Rectal smooth muscle tissue (tissue), 1 donor: ENCODE measurements at regions not wholly inside any gene's neighbourhood (a gene's known extent, or its start where the extent isn't known, plus 50 kb on each side); places are given as distances from the start of the nearest gene placed in this dataset.

Experiments used
- H3K27ac ChIP-seq: one replicate; pipeline ENCODE4 v1.7.0; 2013; ENCODE audit warnings: low read depth, low read length, inconsistent platforms
- H3K27me3 ChIP-seq: one replicate; pipeline ENCODE4 v1.7.0; 2013; ENCODE audit warnings: low read length; ENCODE audit not compliant: control insufficient read depth, insufficient read depth
- H3K36me3 ChIP-seq: one replicate; pipeline ENCODE4 v1.7.0; 2013; ENCODE audit warnings: low read length; ENCODE audit not compliant: control insufficient read depth, insufficient read depth
- H3K4me1 ChIP-seq: one replicate; pipeline ENCODE4 v1.7.0; 2013; ENCODE audit warnings: low read length; ENCODE audit not compliant: control insufficient read depth, insufficient read depth
- H3K4me3 ChIP-seq: one replicate; pipeline ENCODE4 v1.7.0; 2013; ENCODE audit warnings: low read length
- H3K9ac ChIP-seq: one replicate; pipeline ENCODE4 v1.7.0; 2013; ENCODE audit warnings: low read length

DNA sequence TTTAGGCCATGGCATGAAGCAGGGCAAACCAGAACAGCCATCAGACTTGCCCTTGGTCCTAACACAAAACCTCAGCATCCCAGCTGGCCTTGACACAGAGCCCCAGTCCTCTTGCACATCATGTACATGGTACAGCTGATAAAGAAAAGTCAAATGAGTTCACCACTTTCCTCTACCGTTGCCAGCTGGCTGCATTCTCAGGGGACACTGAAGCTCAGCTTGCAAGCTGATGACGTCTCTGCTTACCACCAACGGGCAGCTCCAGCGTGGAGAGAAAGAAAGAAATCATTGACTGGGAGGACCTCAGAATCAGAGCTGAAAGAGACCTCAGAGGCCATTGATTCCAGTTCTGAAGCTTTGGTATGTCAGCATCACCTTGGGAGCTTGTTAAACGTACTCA lies 80.7 kb upstream of the CES5A start:
- H3K4me3 ChIP-seq: no peak overlapping the region
- H3K27ac ChIP-seq: no peak overlapping the region
- no peaks in the 10 kb centered on the region for H3K27me3 ChIP-seq
- no peaks in the 10 kb centered on the region for H3K36me3 ChIP-seq
- H3K4me1 ChIP-seq: no peaks in the 10 kb centered on the region
- no peak overlapping the region for H3K9ac ChIP-seq

DNA sequence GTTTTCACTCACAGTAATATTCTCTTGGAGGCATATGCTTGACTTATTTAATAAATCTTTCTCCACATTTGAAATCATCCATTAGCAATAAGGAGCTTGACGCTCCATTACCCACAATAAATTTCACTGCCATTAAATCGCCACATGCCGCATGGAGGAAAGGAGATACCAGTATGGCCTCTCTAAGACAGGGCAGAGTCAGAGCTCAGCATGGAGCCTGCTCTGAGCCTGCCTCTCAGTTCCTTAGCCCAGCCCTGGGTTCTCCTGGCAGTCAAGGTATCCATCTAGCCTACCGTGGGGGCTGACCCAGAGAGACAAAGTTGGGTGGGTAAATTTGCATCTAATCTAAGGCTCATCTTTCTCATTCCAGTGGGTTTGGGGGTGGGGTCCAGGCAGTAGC lies 80.3 kb upstream of the CES5A start:
- Histone ChIP-seq H3K4me3 (no peak overlapping the region), H3K9ac (no peak overlapping the region), H3K27me3 (no peaks in the 10 kb centered on the region), H3K36me3 (no peaks in the 10 kb centered on the region), H3K4me1 (no peaks in the 10 kb centered on the region), H3K27ac (no peak overlapping the region)

DNA sequence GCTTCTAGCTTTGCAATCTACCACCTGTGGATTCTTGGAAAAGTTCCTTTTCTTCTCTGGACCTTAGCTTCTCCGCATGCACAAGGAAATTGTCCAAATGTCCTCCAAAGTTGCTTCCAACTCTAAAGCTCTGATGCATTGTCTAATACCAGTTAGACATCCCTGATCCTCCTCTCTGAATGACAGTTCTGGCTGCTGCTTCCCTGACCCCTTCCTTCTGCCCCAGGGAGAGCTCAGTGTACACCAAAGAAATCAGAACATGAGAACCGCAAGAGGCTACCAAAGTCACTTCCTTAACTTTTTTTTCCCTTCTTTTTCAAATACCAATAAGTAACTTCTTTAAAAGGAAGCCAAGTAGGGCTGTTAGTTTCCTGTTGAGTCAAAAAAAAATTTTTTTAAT lies 79.7 kb upstream of the CES5A start:
- Histone ChIP-seq H3K4me1 (no peaks in the 10 kb centered on the region), H3K27ac (no peak overlapping the region), H3K9ac (no peak overlapping the region), H3K27me3 (no peaks in the 10 kb centered on the region), H3K4me3 (no peak overlapping the region), H3K36me3 (no peaks in the 10 kb centered on the region)

DNA sequence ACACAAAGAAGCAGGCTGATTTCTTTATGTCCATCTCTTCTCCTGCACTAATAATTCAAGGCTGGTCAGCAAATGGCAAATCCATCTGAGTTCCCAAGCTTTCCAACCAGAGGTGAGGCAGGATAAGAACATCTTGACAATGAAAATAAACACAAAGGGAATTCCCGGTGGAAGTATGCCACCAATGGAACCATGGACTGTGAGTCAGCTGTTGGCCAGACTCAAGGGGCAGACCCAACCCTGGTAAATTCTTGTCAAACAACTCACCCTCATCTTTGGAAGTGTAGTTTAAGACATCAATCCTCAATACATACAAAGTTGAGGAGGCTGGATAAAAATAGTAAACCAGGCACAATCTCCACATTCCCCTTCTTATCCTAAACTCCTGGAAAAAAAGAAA lies 74.3 kb upstream of the CES5A start:
- H3K4me1 ChIP-seq: peaks cover 3% of the 10 kb centered on the region
- H3K27ac ChIP-seq: no peak overlapping the region
- H3K9ac ChIP-seq: no peak overlapping the region
- no peaks in the 10 kb centered on the region for H3K36me3 ChIP-seq
- no peaks in the 10 kb centered on the region for H3K27me3 ChIP-seq
- no peak overlapping the region for H3K4me3 ChIP-seq

DNA sequence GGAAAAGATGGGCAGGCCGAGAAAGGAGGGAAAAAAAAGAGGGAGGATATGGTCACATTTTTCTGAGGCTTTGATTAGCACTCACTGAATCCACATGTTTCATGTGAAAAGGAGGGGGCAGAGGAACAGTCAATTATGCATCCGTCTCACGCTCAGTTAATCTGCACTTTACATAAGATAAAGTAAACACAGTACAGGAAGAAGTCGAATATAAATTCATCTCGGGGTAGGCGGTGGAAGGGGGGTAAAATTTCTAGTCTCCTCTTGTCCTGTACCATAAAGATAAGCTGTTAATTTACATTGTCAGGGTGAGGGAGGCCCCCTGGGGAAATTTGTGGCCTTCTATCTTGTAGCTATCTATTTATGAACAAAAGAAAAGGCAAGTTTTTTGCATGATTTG lies 73.1 kb upstream of the CES5A start:
- Histone ChIP-seq H3K36me3 (no peaks in the 10 kb centered on the region), H3K4me3 (no peak overlapping the region), H3K27me3 (no peaks in the 10 kb centered on the region), H3K27ac (no peak overlapping the region), H3K4me1 (peaks cover 5% of the 10 kb centered on the region), H3K9ac (no peak overlapping the region)

DNA sequence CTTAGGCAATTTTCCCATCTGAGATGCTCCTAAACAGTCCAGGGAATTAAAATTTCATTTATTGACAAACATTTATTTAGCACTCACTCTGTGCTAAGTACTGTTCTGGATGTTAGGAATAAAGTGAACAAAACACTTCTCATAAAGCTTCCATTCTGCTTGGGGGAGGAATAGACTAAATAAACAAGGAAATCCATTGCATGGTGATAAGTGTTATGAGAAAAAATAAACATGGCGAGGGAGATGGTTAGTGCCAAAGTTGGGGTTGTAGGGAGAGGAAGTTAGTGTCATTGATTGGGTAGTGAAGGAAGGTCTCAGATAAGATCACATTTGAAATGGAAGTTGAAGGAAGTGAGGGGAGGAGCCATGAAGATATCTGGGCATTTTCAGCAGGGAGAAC lies 72.2 kb upstream of the CES5A start:
- H3K4me3 ChIP-seq: no peak overlapping the region
- peaks cover 5% of the 10 kb centered on the region for H3K4me1 ChIP-seq
- no peaks in the 10 kb centered on the region for H3K36me3 ChIP-seq
- no peaks in the 10 kb centered on the region for H3K27me3 ChIP-seq
- H3K27ac ChIP-seq: no peak overlapping the region
- no peak overlapping the region for H3K9ac ChIP-seq

DNA sequence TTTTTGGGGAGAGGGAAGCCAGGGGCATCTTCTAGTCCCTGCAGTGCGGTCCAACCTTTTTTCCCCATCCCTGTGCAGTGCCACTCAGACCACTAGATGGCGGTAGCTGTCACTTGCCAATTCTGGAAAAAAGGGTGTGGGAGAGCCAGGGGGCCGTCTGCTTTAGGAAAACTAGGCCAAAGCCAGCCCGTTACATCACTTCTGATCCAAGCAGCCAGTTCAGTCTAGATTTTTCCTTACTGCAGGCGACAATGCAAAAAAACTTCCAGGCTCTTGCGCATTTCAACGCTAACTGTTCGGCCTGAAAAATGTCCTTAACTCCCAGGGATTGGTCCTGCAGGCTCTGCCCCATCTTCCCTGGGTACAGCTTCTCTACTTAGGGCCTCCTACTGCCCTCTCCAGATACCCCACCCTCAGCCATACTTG lies 69.2 kb upstream of the CES5A start:
- Histone ChIP-seq H3K36me3 (no peaks in the 10 kb centered on the region), H3K4me3 (no peak overlapping the region), H3K27ac (peak overlapping the region; percentile 42), H3K4me1 (peaks cover 5% of the 10 kb centered on the region), H3K9ac (no peak overlapping the region), H3K27me3 (no peaks in the 10 kb centered on the region)

DNA sequence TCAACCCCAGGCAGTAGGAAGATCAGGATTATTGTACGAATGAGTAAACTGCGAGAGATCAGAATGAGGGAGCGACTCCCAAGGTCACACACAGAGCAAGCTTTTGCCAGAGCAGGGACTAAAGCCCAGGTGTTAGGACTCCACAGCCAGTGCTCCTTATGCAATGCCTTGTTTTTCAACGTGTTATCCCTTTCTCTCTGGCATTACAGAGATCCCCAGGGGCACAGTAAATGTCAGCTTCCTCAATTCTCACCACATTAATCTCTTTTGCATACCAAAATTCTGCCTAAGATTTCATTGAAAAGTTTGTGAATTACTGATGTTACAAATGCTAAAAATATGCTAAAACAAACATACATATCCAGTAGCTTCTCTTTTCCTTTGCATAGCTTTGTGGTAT lies 68.1 kb upstream of the CES5A start:
- Histone ChIP-seq H3K4me3 (no peak overlapping the region), H3K36me3 (no peaks in the 10 kb centered on the region), H3K27me3 (no peaks in the 10 kb centered on the region), H3K4me1 (peaks cover 5% of the 10 kb centered on the region), H3K9ac (no peak overlapping the region), H3K27ac (no peak overlapping the region)

DNA sequence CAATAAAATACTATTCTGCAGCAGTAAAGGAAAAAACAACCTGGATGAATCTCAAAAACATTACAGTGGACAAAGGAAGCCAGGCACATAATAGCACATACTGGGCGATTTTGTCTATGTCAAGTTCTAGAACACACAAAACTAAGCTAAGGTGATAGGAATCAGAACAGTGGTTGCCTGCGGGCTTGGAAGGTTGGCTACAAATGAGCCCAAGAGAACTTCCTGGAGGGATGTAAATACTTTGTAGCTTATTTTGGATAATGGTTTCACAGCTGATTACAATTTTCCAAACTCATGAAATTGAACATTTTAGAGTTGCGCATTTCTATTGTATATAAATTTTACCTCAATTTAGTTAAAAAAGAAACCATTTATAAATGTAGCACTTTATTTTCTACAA lies 67.6 kb upstream of the CES5A start:
- no peak overlapping the region for H3K27ac ChIP-seq

DNA sequence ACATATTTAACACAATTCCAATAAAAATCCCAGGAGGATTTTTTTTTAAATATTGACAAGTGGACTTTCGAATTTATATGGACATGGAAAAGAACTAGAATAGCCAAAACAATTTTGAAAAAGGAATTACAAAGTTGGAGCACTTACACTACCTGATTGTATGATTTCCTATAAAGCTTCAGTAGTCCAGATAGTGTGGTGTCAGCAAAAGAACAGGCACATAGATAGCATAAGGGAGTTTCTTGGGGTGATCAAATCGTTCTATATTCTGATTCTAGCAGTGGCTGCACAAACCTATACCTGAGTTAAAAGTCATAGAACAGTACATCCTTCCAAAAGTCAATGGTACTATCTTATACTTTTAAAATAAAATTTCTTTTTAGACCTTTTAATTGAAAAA lies 66.4 kb upstream of the CES5A start:
- Histone ChIP-seq H3K27ac (no peak overlapping the region), H3K27me3 (no peaks in the 10 kb centered on the region), H3K4me1 (peaks cover 5% of the 10 kb centered on the region), H3K9ac (no peak overlapping the region), H3K36me3 (no peaks in the 10 kb centered on the region), H3K4me3 (no peak overlapping the region)

More for the DNA sequence above, 67.6 kb upstream of the CES5A start:
- Histone ChIP-seq H3K36me3 (no peaks in the 10 kb centered on the region), H3K27me3 (no peaks in the 10 kb centered on the region), H3K4me1 (peaks cover 5% of the 10 kb centered on the region), H3K9ac (no peak overlapping the region), H3K4me3 (no peak overlapping the region)

DNA sequence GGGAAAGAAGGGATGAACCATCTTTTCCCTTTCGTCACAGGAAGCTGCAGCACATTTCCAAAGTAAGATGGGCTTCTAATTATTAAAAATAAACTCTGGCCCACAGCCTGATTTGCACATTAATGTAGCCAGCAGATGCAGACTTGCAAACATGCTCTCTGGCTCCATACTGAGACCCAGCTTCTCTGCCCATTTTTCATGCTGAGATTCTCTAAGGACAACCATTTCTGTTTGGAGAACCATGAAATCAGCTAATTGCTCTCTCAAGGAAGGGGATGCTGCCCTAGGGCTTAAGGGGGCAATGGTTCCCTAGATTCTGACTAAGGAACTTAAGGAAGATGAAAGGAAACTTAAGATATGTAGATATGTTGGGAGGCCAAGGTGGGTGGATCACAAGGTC lies 63.0 kb upstream of the CES5A start:
- Histone ChIP-seq H3K9ac (no peak overlapping the region), H3K36me3 (no peaks in the 10 kb centered on the region)

DNA sequence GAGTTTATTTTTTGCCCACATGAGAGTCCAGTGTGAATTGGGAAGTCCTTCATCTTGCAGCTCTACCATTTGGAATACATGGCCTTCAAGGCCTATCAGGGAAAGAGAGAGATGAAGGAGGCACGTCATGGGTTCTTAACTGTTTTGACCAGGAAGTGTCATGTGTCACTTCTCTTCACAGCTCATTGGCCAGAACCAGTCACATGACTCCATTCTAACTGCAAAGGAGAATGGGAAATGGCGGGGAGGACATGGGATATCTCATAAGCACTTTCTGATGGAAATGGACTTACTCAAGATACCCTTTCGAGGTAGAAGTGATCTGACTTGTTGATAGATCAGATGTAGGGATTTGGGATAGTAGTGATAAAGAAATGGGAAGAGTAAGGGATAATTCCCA lies 57.9 kb upstream of the CES5A start:
- H3K27me3 ChIP-seq: no peaks in the 10 kb centered on the region

More for the DNA sequence above, 63.0 kb upstream of the CES5A start:
- no peaks in the 10 kb centered on the region for H3K27me3 ChIP-seq
- no peak overlapping the region for H3K4me3 ChIP-seq
- no peak overlapping the region for H3K27ac ChIP-seq
- no peaks in the 10 kb centered on the region for H3K4me1 ChIP-seq

DNA sequence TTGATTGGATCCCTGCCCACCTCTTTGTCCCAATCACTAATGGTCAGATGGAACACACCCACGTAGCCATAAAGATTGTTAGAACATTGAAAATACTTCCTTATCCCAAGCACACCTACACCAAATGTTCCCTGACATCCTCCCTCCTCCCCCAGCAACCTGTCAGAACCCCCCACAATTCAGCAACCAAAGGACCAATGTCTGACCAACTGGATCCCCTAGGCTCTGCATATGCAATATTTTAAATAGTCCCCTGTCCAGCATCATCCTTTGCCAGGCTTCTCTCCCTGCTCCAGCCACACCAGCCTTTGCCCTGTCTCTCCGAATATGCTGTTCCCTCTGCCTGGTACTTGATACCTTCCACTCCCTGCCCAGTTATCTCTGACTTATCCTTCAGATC lies 54.9 kb upstream of the CES5A start:
- Histone ChIP-seq H3K4me3 (no peak overlapping the region), H3K9ac (no peak overlapping the region), H3K27ac (no peak overlapping the region), H3K4me1 (no peaks in the 10 kb centered on the region), H3K27me3 (no peaks in the 10 kb centered on the region), H3K36me3 (no peaks in the 10 kb centered on the region)

More for the DNA sequence above, 57.9 kb upstream of the CES5A start:
- Histone ChIP-seq H3K9ac (no peak overlapping the region), H3K36me3 (no peaks in the 10 kb centered on the region), H3K4me3 (no peak overlapping the region), H3K27ac (no peak overlapping the region), H3K4me1 (no peaks in the 10 kb centered on the region)
